NCI-H2171 (cell line): ENCODE measurements at regions not wholly inside any gene's neighbourhood (a gene's known extent, or its start where the extent isn't known, plus 50 kb on each side); places are given as distances from the start of the nearest gene placed in this dataset.
"Not testable (repeated sequence)": the region's sequence is repeated elsewhere in the genome, so short reads cannot be mapped to it uniquely, and the experiment has no call there.

Source experiments
- DNase-seq: peaks from one replicate; lab custom pipeline; 2025; lab: John Stamatoyannopoulos, UW

- no peak for DNase-seq
Measured at GRCh38 chr9:90741036-90741435, 60.6 kb upstream of the SYK start.

- DNase-seq, result no peak
Measured at GRCh38 chr9:90737742-90738141, 63.9 kb upstream of the SYK start.

DNA sequence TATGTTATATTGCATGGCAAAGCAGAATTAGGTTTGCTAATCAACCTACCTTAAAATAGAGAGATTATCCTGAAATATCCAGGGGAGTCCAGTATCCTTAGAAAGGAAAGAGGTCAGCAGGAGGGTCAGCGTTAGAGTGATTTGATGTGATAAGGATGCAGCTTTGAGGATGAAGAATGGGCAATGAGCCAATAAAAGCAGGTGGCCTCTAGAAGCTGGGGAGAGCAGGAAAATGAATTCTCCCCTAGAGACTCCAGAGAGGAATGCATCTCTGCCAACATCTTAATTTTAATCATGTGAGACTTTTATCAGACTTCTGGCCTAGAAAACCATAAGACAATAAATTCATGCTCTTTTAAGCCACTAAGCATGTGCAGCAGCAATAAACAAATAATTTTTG, 65.7 kb upstream of the SYK start:
- DNase-seq, result peak; percentile 64

DNA sequence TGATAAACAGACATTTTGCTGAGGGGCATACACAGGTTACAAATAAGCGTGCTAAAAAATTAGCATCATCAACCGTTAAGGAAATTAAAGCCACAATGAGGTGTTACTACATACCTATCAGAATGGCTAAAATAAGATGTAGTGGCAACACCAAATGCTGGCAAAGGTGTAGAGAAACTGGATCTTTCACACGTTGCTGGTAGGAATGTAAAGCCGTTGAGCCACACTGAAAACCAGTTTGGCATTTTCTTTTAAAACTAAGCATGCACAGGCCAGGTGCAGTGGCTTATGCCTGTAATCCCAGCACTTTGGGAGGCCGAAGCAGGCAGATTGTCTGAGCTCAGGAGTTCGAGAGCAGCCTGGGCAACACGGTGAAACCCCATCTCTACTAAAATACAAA, 67.0 kb upstream of the SYK start:
- DNase-seq, result no peak

- no peak for DNase-seq
Measured at GRCh38 chr9:90729351-90729750, 72.3 kb upstream of the SYK start.

GRCh38 chr9:90727488-90727887, 74.1 kb upstream of the SYK start:
- no peak for DNase-seq

DNA sequence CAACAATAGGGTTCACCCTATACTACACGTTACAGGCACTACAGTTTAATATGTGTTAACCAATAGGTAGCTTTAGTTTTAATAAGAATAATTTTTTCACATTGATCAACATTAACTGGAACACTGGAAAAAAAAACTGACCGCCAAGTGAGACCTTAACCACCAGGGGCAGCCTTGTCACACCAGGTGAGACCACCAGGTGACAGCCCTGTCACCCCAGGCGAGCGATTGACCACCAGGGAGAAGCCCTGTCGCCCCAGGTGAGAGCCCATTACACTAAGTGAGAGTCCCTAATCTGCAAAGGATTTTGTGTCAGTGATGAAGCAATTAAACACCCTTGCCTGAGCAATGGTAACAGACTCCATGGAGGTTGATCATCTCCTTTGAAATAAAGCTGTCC, 75.4 kb upstream of the SYK start:
- DNase-seq, result no peak

GRCh38 chr9:90724880-90725279, 76.7 kb upstream of the SYK start:
- DNase-seq, result no peak

GRCh38 chr9:90724112-90724511, 77.5 kb upstream of the SYK start:
- no peak for DNase-seq

- no peak for DNase-seq
Measured at GRCh38 chr9:90722071-90722470, 79.4 kb upstream of the DIRAS2 start.

- no peak for DNase-seq
Measured at GRCh38 chr9:90720621-90721265, 78.1 kb upstream of the DIRAS2 start.

DNA sequence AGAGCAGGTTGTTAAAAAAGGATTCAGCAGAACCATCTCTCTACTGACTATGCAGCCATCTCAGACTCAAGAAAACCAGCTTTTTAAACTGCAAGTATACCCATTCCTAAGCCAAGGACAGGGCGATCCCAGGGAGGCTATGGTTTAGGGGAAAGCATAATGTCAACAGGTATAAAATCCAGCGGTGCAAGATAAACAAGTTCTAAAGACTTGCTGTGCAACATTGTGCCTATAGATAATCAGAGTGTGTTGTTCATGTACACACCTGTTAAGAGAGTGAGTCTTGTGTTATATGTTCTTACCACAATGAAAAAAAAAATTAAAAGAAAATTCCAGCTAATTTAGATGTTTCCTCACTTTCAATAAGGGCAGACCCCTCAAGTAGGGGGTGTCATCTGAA, 63.6 kb upstream of the DIRAS2 start:
- no peak for DNase-seq

- no peak for DNase-seq
Measured at GRCh38 chr9:90702441-90702955, 59.9 kb upstream of the DIRAS2 start.

DNA sequence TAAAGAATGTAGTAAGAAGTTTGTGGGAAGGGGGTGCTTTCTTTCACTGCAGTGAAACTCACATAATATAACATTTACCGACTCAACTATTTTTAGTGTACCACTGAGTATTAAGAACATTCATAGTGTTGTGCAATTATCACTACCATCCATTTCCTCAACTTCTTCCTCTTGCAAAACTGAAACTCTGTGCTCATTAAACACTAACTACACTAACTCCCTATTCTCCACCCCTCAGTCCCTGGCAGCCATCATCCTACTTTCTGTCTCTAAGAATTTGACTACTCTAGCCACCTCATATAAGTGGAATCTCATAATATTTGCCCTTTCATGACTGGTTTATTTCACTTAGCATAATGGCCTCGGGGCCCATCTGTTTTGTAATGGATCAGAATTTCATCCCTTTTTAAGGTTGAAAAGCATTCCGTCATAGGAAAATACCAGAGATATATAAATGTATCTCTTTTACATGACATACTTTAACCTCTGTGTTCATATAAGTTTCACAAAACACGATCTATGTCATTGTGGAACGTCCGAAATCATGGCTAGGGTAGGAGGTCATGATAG, 56.3 kb upstream of the DIRAS2 start:
- DNase-seq, result no peak

DNA sequence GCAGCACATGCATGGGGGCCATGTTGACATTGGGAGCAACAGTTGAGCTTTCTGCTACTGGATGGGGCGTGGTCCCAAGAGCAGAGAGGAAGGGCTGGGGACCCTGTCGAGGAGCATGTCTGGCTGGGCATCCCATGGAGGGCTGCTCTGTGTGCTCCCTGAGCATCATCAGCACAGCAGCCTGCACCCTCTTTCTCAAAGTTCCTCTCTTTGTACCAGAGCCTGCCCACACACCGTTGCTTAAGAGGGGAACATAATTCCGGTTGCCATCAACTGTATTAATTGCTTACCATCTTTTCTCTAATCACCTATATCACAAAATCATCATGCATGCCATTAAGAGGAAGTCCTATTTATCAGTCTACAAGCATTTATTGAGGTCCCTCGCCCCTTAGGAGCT, 55.2 kb upstream of the DIRAS2 start:
- no peak for DNase-seq

DNA sequence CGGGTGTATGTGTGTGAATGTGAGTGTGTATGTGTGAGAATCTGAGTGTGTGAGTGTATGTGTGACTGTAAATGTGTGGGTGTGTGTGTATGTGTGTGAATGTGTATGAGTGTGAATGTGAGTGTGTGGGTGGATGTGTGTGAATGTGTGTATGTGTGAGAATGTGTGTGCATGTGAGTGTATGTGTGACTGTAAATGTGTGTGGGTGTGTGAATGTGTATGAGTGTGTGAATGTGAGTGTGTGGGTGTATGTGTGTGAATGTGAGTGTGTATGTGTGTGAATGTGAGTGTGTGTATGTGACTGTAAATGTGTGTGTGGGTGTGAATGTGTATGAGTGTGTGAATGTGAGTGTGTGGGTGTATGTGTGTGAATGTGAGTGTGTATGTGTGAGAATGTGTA, 51.6 kb upstream of the DIRAS2 start:
- not testable (repeated sequence) for DNase-seq
